Panc1 (cell line): ENCODE measurements at regions not wholly inside any gene's neighbourhood (a gene's known extent, or its start where the extent isn't known, plus 50 kb on each side); places are given as distances from the start of the nearest gene placed in this dataset.

Experiments
- ATAC-seq: fragments of 200-7000 bp; cut with Tn5 transposase; 2 replicates; pipeline ENCODE4 v1.9.1; 2020; ENCODE audit warnings: mild to moderate bottlenecking, moderate library complexity
- BruUV-seq: library from RNA; stranded (reverse); fragments of 400-500 nt; replicated peaks from 2 replicates; lab custom pipeline; 2021; lab: Mats Ljungman, UMichigan
- CTCF ChIA-PET: fragments of 300-600 bp; sonication (Branson Sonifier 250); formaldehyde crosslinking; loops from one replicate; lab custom pipeline; 2022; ENCODE audit warnings: antibody characterized with exemption; lab: Charles Lee
- POLR2A ChIA-PET: fragments of 300-600 bp; sonication (Branson Sonifier 250); formaldehyde crosslinking; loops from one replicate; lab custom pipeline; 2022; ENCODE audit warnings: antibody characterized with exemption; lab: Charles Lee
- DNase-seq: peaks from one replicate; pipeline ENCODE4 v3.0.0-alpha.2; 2010; ENCODE audit warnings: low read depth, low spot score
- H3K27ac ChIP-seq: 2 replicates; pipeline ENCODE4 v1.5.1; 2011; ENCODE audit warnings: mild to moderate bottlenecking, low read length, inconsistent platforms
- H3K27me3 ChIP-seq: fragments of 200-500 bp; sonication (Bioruptor generic); 2 replicates; pipeline ENCODE4 v1.6.0; 2014; ENCODE audit warnings: low read length, inconsistent platforms; ENCODE audit not compliant: control insufficient read depth, insufficient read depth
- H3K36me3 ChIP-seq: fragments of 200-500 bp; sonication (Bioruptor generic); 2 replicates; pipeline ENCODE4 v1.5.1; 2014; ENCODE audit warnings: inconsistent platforms, mild to moderate bottlenecking, low read length, moderate library complexity; ENCODE audit not compliant: control insufficient read depth, insufficient read depth
- H3K4me1 ChIP-seq: 2 replicates; pipeline ENCODE4 v1.5.1; 2011; ENCODE audit warnings: inconsistent platforms, mild to moderate bottlenecking, low read length, moderate library complexity; ENCODE audit not compliant: control insufficient read depth, insufficient read depth
- H3K4me3 ChIP-seq, 2 experiments: 2 replicates each; pipeline ENCODE4 v1.5.1; 2011 to 2012; ENCODE audit warnings: low read depth in 2 of 2, low read length in 2 of 2, mild to moderate bottlenecking in 2 of 2, inconsistent platforms in 1 of 2, moderate library complexity in 1 of 2
- H3K9me3 ChIP-seq: fragments of 200-500 bp; sonication (Bioruptor generic); 2 replicates; pipeline ENCODE4 v1.5.1; 2014; ENCODE audit warnings: low read depth, mild to moderate bottlenecking, inconsistent platforms, low read length, moderate library complexity; ENCODE audit not compliant: control insufficient read depth, insufficient read depth
- POLR2AphosphoS5 ChIP-seq: IDR thresholded peaks from 2 replicates; pipeline ENCODE4 v1.6.1; 2012; ENCODE audit warnings: mild to moderate bottlenecking, low read depth, low read length, moderate library complexity
- SIN3A ChIP-seq: IDR thresholded peaks from 2 replicates; pipeline ENCODE4 v1.6.1; 2012; ENCODE audit warnings: low read depth, mild to moderate bottlenecking, low read length, moderate library complexity, borderline replicate concordance; ENCODE audit not compliant: insufficient read depth
- TCF7L2 ChIP-seq: IDR thresholded peaks from 2 replicates; pipeline ENCODE4 v1.6.1; 2011; ENCODE audit warnings: mild to moderate bottlenecking, low read depth, low read length, inconsistent platforms
- in situ Hi-C: cut with HindIII; loops from 2 replicates; pipeline ENCODE4 v1.10.0; 2016; ENCODE audit warnings: low sequenced_read_pairs, low pct_unique_long_range_greater_than_20kb
- intact Hi-C: fragments of 100-400 bp; cut with micrococcal nuclease; formaldehyde crosslinking; loops from one replicate; pipeline ENCODE4 v1.10.0; 2022; ENCODE audit not compliant: unreplicated experiment
- TF ChIP-seq, protein P1 (sequence below): fragments of 450-650 bp; IDR thresholded peaks from 2 replicates; pipeline ENCODE4 v1.5.1; 2017; ENCODE audit warnings: mild to moderate bottlenecking
- TF ChIP-seq, protein P2 (sequence below), 2 experiments: IDR thresholded peaks; 2 replicates each; pipeline ENCODE4 v1.6.1; 2011 to 2012; ENCODE audit warnings: low read depth in 2 of 2, control low read depth in 1 of 2, low read length in 1 of 2, mild to moderate bottlenecking in 1 of 2, moderate library complexity in 1 of 2; ENCODE audit not compliant: insufficient read depth in 1 of 2

DNA sequence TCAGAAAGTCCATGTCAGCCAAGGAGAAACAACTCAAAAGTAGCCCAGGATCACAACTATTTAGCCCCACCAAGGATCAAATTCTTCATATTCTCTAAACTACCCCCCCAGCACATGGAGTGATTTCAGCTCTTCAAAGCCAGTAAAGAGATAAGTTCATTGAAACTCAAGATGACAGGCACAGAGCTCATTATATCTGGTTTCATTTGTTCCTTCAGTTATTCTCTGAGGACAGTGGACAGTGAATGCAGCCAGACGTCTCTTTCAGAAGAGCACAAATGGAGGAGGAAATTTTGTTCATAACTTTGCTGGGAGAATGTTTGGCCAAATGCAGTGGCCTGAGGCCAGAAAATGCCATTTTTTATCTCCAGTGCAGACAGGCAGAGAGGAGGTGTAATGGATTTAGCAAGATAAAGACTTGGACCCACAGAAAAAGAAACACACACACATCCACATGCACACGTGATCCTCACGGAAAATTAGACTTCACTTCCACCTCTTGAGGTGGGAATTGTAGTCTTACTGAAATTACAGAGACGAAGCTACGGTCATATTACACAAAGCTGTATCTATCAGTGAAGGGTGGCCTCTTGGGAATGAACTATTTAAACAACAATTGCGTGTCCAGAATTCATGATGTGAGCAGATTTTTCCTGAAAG is 64.6 kb downstream of the HES1 start:
- intact Hi-C loops (no loop called here), in situ Hi-C loops (no loop called here)
- Histone ChIP-seq H3K4me3 (no peak overlapping the region), H3K9me3 (no peaks in the 10 kb centered on the region), H3K27me3 (peaks cover 13% of the 10 kb centered on the region), H3K27ac (no peak overlapping the region), H3K36me3 (no peaks in the 10 kb centered on the region), H3K4me1 (no peaks in the 10 kb centered on the region)
- TF ChIP-seq, protein P1, sequence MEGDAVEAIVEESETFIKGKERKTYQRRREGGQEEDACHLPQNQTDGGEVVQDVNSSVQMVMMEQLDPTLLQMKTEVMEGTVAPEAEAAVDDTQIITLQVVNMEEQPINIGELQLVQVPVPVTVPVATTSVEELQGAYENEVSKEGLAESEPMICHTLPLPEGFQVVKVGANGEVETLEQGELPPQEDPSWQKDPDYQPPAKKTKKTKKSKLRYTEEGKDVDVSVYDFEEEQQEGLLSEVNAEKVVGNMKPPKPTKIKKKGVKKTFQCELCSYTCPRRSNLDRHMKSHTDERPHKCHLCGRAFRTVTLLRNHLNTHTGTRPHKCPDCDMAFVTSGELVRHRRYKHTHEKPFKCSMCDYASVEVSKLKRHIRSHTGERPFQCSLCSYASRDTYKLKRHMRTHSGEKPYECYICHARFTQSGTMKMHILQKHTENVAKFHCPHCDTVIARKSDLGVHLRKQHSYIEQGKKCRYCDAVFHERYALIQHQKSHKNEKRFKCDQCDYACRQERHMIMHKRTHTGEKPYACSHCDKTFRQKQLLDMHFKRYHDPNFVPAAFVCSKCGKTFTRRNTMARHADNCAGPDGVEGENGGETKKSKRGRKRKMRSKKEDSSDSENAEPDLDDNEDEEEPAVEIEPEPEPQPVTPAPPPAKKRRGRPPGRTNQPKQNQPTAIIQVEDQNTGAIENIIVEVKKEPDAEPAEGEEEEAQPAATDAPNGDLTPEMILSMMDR: no peak
- TF ChIP-seq, protein P2, sequence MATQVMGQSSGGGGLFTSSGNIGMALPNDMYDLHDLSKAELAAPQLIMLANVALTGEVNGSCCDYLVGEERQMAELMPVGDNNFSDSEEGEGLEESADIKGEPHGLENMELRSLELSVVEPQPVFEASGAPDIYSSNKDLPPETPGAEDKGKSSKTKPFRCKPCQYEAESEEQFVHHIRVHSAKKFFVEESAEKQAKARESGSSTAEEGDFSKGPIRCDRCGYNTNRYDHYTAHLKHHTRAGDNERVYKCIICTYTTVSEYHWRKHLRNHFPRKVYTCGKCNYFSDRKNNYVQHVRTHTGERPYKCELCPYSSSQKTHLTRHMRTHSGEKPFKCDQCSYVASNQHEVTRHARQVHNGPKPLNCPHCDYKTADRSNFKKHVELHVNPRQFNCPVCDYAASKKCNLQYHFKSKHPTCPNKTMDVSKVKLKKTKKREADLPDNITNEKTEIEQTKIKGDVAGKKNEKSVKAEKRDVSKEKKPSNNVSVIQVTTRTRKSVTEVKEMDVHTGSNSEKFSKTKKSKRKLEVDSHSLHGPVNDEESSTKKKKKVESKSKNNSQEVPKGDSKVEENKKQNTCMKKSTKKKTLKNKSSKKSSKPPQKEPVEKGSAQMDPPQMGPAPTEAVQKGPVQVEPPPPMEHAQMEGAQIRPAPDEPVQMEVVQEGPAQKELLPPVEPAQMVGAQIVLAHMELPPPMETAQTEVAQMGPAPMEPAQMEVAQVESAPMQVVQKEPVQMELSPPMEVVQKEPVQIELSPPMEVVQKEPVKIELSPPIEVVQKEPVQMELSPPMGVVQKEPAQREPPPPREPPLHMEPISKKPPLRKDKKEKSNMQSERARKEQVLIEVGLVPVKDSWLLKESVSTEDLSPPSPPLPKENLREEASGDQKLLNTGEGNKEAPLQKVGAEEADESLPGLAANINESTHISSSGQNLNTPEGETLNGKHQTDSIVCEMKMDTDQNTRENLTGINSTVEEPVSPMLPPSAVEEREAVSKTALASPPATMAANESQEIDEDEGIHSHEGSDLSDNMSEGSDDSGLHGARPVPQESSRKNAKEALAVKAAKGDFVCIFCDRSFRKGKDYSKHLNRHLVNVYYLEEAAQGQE (IDR thresholded peaks at IDR 0.05; ENCODE audit: insufficient read depth in 1 of 2, low read depth in 2 of 2, low read length in 1 of 2): no peak
- no peak for TF ChIP-seq POLR2AphosphoS5
- no peak for ATAC-seq
- ChIA-PET CTCF (no interaction called here), POLR2A (no interaction called here)
- no TSS peak for BruUV-seq
- no peak for DNase-seq

DNA sequence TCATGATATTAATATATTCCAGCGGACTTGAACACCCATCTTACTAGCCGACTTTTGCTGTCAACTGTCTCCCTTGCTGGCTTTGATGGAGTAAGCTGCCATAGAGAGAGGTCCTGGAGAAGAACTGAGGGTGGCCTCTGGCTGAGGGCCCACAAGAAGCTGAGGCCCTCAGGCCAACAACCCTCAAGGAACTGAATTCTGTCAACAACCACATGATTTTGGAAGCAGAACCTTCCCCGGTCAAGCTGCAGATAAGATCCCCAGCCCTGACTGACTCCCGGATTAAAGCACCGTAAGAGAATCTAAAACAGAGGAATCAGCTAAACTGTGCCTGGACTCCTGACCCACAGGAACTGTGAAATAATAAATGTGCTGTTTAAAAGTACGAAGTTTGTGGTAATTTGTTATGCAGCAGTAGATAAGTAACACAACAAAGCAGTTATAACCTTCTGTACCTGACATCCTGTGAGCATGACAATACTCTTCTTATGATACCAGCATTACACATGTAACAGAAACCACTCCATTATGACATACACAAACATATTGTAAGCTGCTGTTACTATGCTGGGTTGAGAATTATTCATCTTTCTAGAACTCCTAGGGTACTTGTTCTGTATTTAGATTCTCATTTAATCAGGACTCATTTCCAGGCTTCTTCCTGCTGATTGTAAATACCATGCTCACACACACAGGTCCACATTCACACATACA is 66.2 kb downstream of the HES1 start:
- no peak for DNase-seq
- no peaks in the 10 kb centered on the region for H3K9me3 ChIP-seq
- no peaks in the 10 kb centered on the region for H3K36me3 ChIP-seq
- no peak overlapping the region for H3K4me3 ChIP-seq
- no TSS peak for BruUV-seq
- no peak overlapping the region for H3K27ac ChIP-seq
- ChIA-PET POLR2A (no interaction called here), CTCF (no interaction called here)
- H3K4me1 ChIP-seq: no peaks in the 10 kb centered on the region
- no peak for ATAC-seq
- peaks cover 13% of the 10 kb centered on the region for H3K27me3 ChIP-seq
- in situ Hi-C loops (no loop called here), intact Hi-C loops (no loop called here)
- TF ChIP-seq TCF7L2: no peak
- TF ChIP-seq POLR2AphosphoS5: no peak
- no peak for TF ChIP-seq SIN3A
- TF ChIP-seq, protein P1: no peak
- TF ChIP-seq, protein P2 (IDR thresholded peaks at IDR 0.05; ENCODE audit: insufficient read depth in 1 of 2, low read depth in 2 of 2, low read length in 1 of 2): no peak
